ENCODE measurements at regions not wholly inside any gene's neighbourhood (a gene's known extent, or its start where the extent isn't known, plus 50 kb on each side); places are given as distances from the start of the nearest gene placed in this dataset.

DNA sequence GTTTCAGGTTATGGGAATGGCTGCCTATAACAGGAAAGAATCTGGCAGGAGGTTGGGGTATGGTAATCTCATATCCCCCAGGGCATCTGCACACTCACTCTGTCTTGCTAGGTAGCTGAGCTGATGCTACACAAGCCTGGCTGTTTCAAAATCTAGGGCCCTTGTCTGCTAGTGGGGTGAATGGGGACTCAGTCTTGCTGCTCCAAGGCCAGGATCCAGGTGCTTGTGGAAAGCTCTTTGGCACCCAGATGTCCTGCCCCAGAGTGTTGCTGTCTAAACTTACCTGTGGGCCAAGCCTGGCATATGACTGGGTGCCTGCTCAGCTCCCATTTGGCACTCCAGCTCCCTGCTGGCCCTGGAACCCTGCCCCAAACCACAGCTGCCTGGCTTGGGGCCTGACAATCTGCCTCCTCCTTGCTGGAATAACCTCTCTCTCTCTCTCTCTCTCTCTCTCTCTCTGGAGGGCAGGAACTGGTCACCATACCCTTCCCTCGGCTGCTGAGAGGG lies 158.1 kb upstream of the TSC22D1 start:
- TF ChIP-seq, protein P1, sequence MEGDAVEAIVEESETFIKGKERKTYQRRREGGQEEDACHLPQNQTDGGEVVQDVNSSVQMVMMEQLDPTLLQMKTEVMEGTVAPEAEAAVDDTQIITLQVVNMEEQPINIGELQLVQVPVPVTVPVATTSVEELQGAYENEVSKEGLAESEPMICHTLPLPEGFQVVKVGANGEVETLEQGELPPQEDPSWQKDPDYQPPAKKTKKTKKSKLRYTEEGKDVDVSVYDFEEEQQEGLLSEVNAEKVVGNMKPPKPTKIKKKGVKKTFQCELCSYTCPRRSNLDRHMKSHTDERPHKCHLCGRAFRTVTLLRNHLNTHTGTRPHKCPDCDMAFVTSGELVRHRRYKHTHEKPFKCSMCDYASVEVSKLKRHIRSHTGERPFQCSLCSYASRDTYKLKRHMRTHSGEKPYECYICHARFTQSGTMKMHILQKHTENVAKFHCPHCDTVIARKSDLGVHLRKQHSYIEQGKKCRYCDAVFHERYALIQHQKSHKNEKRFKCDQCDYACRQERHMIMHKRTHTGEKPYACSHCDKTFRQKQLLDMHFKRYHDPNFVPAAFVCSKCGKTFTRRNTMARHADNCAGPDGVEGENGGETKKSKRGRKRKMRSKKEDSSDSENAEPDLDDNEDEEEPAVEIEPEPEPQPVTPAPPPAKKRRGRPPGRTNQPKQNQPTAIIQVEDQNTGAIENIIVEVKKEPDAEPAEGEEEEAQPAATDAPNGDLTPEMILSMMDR (IDR thresholded peaks at IDR 0.05; ENCODE audit: low read length): no peak
- TF ChIP-seq EZH2 (IDR thresholded peaks at IDR 0.05; ENCODE audit: borderline replicate concordance, low read length): no peak

All from OCI-LY1 (cell line).